HS-27A (cell line): ENCODE measurements at regions not wholly inside any gene's neighbourhood (a gene's known extent, or its start where the extent isn't known, plus 50 kb on each side); places are given as distances from the start of the nearest gene placed in this dataset.

ENCODE experiments used
- DNase-seq: peaks from one replicate; pipeline ENCODE4 v3.0.0-alpha.2; 2012; ENCODE audit warnings: low read depth, missing footprints

GRCh38 chr1:177472567-177472966 is 301.8 kb downstream of the BRINP2 start:
- DNase-seq, result no peak

- no peak for DNase-seq
These were observed 300.5 kb downstream of the BRINP2 start for GRCh38 chr1:177471244-177471643.

- DNase-seq, result no peak
These were observed 298.8 kb downstream of the BRINP2 start for GRCh38 chr1:177469519-177469918.

GRCh38 chr1:177466286-177466685 is 295.5 kb downstream of the BRINP2 start:
- DNase-seq, result no peak

- no peak for DNase-seq
These were observed 293.9 kb downstream of the BRINP2 start for GRCh38 chr1:177464686-177465085.

- no peak for DNase-seq
These were observed 280.4 kb downstream of the BRINP2 start for GRCh38 chr1:177451191-177451590.

GRCh38 chr1:177448652-177449357 is 278.0 kb downstream of the BRINP2 start:
- no peak for DNase-seq

GRCh38 chr1:177448036-177448615 is 277.4 kb downstream of the BRINP2 start:
- DNase-seq, result no peak

- DNase-seq, result no peak
These were observed 274.4 kb downstream of the BRINP2 start for GRCh38 chr1:177444997-177445746.

GRCh38 chr1:177443003-177443402 is 272.2 kb downstream of the BRINP2 start:
- no peak for DNase-seq

- no peak for DNase-seq
These were observed 271.8 kb downstream of the BRINP2 start for GRCh38 chr1:177442584-177442983.

GRCh38 chr1:177441281-177441680 is 270.5 kb downstream of the BRINP2 start:
- DNase-seq, result no peak

- DNase-seq, result no peak
These were observed 270.1 kb downstream of the BRINP2 start for GRCh38 chr1:177440821-177441220.

GRCh38 chr1:177439301-177439700 is 268.5 kb downstream of the BRINP2 start:
- DNase-seq, result no peak

GRCh38 chr1:177435364-177435763 is 264.6 kb downstream of the BRINP2 start:
- DNase-seq, result no peak

- no peak for DNase-seq
These were observed 262.1 kb downstream of the BRINP2 start for GRCh38 chr1:177432897-177433296.

- no peak for DNase-seq
These were observed 260.4 kb downstream of the BRINP2 start for GRCh38 chr1:177431123-177431522.

GRCh38 chr1:177429234-177429633 is 258.5 kb downstream of the BRINP2 start:
- DNase-seq, result no peak

- no peak for DNase-seq
These were observed 257.1 kb downstream of the BRINP2 start for GRCh38 chr1:177427811-177428210.

GRCh38 chr1:177426497-177426896 is 255.7 kb downstream of the BRINP2 start:
- no peak for DNase-seq

- DNase-seq, result no peak
These were observed 254.4 kb downstream of the BRINP2 start for GRCh38 chr1:177425199-177425598.

- no peak for DNase-seq
These were observed 254.0 kb downstream of the BRINP2 start for GRCh38 chr1:177424744-177425143.

GRCh38 chr1:177423090-177423489 is 252.3 kb downstream of the BRINP2 start:
- no peak for DNase-seq
